GM12878 (cell line): ENCODE measurements at regions not wholly inside any gene's neighbourhood (a gene's known extent, or its start where the extent isn't known, plus 50 kb on each side); places are given as distances from the start of the nearest gene placed in this dataset.
A peak's percentile ranks its signal among the peaks of the same experiment; 100 is the strongest.

Experiments
- ATAC-seq: fragments of 200-7000 bp; cut with Tn5 transposase; 3 replicates; pipeline ENCODE4 v1.9.1; 2020; ENCODE audit warnings: mild to moderate bottlenecking, moderate library complexity
- BruUV-seq: library from RNA; stranded (reverse); fragments of 400-500 nt; replicated peaks from 2 replicates; lab custom pipeline; 2021; lab: Mats Ljungman, UMichigan
- CTCF ChIA-PET: fragments of 300-600 bp; sonication (Branson Sonifier 250); formaldehyde crosslinking; extraction: SDS; loops from one replicate; lab custom pipeline; 2021; ENCODE audit warnings: inconsistent platforms; lab: Yijun Ruan, JAX
- POLR2A ChIA-PET: fragments of 350-600 bp; formaldehyde crosslinking; extraction: SDS; loops from one replicate; lab custom pipeline; 2021; ENCODE audit warnings: inconsistent platforms; lab: Charles Lee
- RAD21 ChIA-PET: fragments of 300-600 bp; sonication (Branson Sonifier 250); formaldehyde crosslinking; loops from one replicate; lab custom pipeline; 2023; ENCODE audit warnings: antibody characterized with exemption; ENCODE audit not compliant: unreplicated experiment; lab: Charles Lee
- SMC1A ChIA-PET: fragments of 300-600 bp; sonication (Branson Sonifier 250); formaldehyde crosslinking; loops from one replicate; lab custom pipeline; 2023; ENCODE audit not compliant: unreplicated experiment, uncharacterized antibody; lab: Charles Lee
- DNase-seq: peaks from one replicate; pipeline ENCODE4 v3.0.0-alpha.2; 2011; ENCODE audit warnings: low read depth, low spot score
- FAIRE-seq: peaks from 3 replicates; lab custom pipeline; 2011; peaks lifted over from hg19 to GRCh38; lab: Jason Lieb, UNC
- H2AFZ ChIP-seq: 2 replicates; pipeline ENCODE4 v1.6.0; 2011; ENCODE audit warnings: low read depth, low read length, control low read depth; ENCODE audit not compliant: control insufficient read depth
- H3K27ac ChIP-seq: 2 replicates; pipeline ENCODE4 v1.5.1; 2011; ENCODE audit warnings: control low read depth; ENCODE audit not compliant: control insufficient read depth, insufficient read depth
- H3K27me3 ChIP-seq, 2 experiments: replicated peaks in 1 of 2; 2 replicates each; pipeline versions ENCODE4 v1.6.0 to v1.6.1; 2011; ENCODE audit warnings: low read length in 1 of 2; ENCODE audit not compliant: control insufficient read depth in 2 of 2, insufficient read depth in 2 of 2
- H3K36me3 ChIP-seq, 2 experiments: 2 replicates each; pipeline ENCODE4 v1.5.1; 2011; ENCODE audit warnings: low read length in 1 of 2; ENCODE audit not compliant: control insufficient read depth in 2 of 2, insufficient read depth in 2 of 2
- H3K4me1 ChIP-seq: 2 replicates; pipeline ENCODE4 v1.6.1; 2011; ENCODE audit warnings: mild to moderate bottlenecking, low read length, moderate library complexity, mixed read lengths; ENCODE audit not compliant: control insufficient read depth, insufficient read depth
- H3K4me2 ChIP-seq: 2 replicates; pipeline ENCODE4 v1.6.0; 2011; ENCODE audit warnings: control low read depth; ENCODE audit not compliant: control insufficient read depth, insufficient read depth
- H3K4me3 ChIP-seq: fragments of 200-600 bp; sonication (generic); 2 replicates; pipeline ENCODE4 v1.5.1; 2016
- H3K79me2 ChIP-seq: 2 replicates; pipeline ENCODE4 v1.6.0; 2011; ENCODE audit warnings: low read length; ENCODE audit not compliant: control insufficient read depth, insufficient read depth
- H3K9ac ChIP-seq: 2 replicates; pipeline ENCODE4 v1.8.0; 2011; ENCODE audit warnings: low read length, control low read depth, mixed read lengths; ENCODE audit not compliant: control insufficient read depth, insufficient read depth
- H3K9me3 ChIP-seq: replicated peaks from 3 replicates; pipeline ENCODE4 v1.5.1; 2011; ENCODE audit warnings: mild to moderate bottlenecking, low read length; ENCODE audit not compliant: control insufficient read depth, insufficient read depth
- H4K20me1 ChIP-seq: 2 replicates; pipeline ENCODE4 v1.6.0; 2011; ENCODE audit not compliant: control insufficient read depth, insufficient read depth
- KAT2A ChIP-seq: conservative IDR thresholded peaks from 2 replicates; pipeline ENCODE4 v1.6.1; 2011; ENCODE audit warnings: low read depth, low read length; ENCODE audit not compliant: control insufficient read depth
- MEF2B ChIP-seq: fragments of 450-650 bp; IDR thresholded peaks from 2 replicates; pipeline ENCODE4 v1.6.1; 2018; ENCODE audit warnings: mild to moderate bottlenecking, moderate library complexity; ENCODE audit not compliant: partially characterized antibody, poor library complexity, severe bottlenecking
- RFX5 ChIP-seq: IDR thresholded peaks from 2 replicates; pipeline ENCODE4 v1.6.1; 2011; ENCODE audit warnings: low read depth, low read length, improper control_type of control experiment
- WGBS: methylation state at CpG from one replicate; pipeline ENCODE4 v1.1.6; 2016; ENCODE audit warnings: low lambda C conversion rate; ENCODE audit not compliant: insufficient replicate concordance, insufficient coverage; ENCODE audit errors: missing lambda C conversion rate; 5-methylcytosine and 5-hydroxymethylcytosine counted together
- in situ Hi-C: fragments of 300-500 bp; cut with MboI; formaldehyde crosslinking; loops from 9 replicates; pipeline ENCODE4 v1.14.3; 2018; ENCODE audit warnings: mixed read lengths
- intact Hi-C: fragments of 100-400 bp; cut with micrococcal nuclease; formaldehyde crosslinking; loops from one replicate; pipeline ENCODE4 v1.14.2; 2022; ENCODE audit not compliant: unreplicated experiment

DNA sequence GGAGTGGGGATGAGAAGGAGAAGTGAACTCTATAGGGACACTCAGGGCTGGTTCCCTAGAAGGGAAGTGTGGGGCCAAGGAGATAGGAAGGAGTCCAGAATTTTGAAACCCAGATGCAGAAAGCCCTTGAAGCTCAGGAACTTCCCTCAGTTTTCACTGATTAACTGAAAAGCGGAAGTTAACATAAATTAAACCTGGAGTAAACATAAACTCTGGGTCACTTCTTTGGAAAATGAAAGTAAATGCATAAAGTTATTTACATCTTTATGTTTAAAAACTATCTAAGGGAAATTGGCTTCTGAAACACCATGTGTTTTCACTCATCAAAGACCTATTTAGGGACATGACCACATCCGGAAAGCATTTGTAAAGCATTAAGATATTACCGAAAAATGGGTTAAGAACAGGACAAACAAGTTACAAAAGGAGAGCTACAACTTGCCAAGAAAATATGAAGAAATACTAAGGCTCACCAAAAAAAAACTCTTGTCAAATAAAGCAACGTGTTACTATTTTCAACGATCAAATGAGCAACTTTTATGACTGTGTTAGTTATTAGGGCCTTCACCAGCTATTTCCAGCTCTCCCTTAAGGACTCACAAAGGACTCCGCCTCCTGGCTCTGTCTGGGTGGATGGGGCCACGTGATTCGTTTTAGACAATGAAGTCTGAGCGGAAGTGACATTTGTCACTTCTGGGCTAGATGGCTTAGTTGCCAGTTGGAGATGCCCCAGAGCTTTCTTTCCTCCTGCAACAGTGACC lies 439.1 kb upstream of the ZNF507 start:
- CTCF ChIA-PET: no interaction called here
- H3K4me1 ChIP-seq: no peaks in the 10 kb centered on the region
- no peak overlapping the region for H3K4me2 ChIP-seq
- H3K9me3 ChIP-seq: no peaks in the 10 kb centered on the region; the same call in 2 of the 3 replicates
- 18% methylated on average over 9 of the region's 9 CpGs for WGBS
- FAIRE-seq (no peak), ATAC-seq (no peak), DNase-seq (no peak)
- intact Hi-C loops: no loop called here
- POLR2A ChIA-PET: no interaction called here
- H3K79me2 ChIP-seq: no peaks in the 10 kb centered on the region
- no peak overlapping the region for H2AFZ ChIP-seq
- H3K36me3 ChIP-seq: no peaks in the 10 kb centered on the region
- RAD21 ChIA-PET: no interaction called here
- no peak overlapping the region; the same call in 1 of the 2 replicates for H3K4me3 ChIP-seq
- TF ChIP-seq KAT2A (no peak), MEF2B (peak; percentile 24)
- H3K27me3 ChIP-seq: no peaks in the 10 kb centered on the region
- in situ Hi-C loops: no loop called here
- SMC1A ChIA-PET: interaction anchor here (0.7 kb wide), 1 partner anchor 400 kb away, joined by 3 read pairs; no protein-coding TSS in a partner anchor
- H3K9ac ChIP-seq: no peak overlapping the region
- no TSS peak for BruUV-seq
- no peaks in the 10 kb centered on the region for H4K20me1 ChIP-seq
- H3K27ac ChIP-seq: no peak overlapping the region

DNA sequence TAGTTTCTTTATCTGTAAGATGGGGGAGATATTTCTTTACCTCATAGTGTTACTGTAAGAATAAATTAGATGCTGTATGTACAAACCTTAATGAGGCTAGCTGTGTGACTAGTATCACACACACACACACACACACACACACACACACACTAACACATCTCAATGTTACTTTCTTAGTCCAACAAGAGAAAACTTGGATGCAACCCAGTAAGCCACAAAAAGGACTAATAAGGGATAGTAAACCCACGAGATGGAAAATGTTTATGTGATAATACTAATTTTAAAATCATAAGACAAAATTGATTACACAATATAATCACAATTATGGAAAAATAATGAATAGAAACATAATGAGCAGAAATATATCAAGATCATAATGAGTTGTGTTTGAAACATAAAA lies 437.7 kb upstream of the ZNF507 start:
- intact Hi-C loops: no loop called here

More for the DNA sequence above, 437.7 kb upstream of the ZNF507 start:
- DNase-seq (no peak), FAIRE-seq (no peak), ATAC-seq (no peak)
- ChIA-PET CTCF (no interaction called here), RAD21 (no interaction called here), POLR2A (no interaction called here)
- Histone ChIP-seq H3K9ac (no peak overlapping the region), H3K4me3 (no peak overlapping the region), H4K20me1 (no peaks in the 10 kb centered on the region), H3K4me1 (no peaks in the 10 kb centered on the region), H2AFZ (no peak overlapping the region), H3K9me3 (no peaks in the 10 kb centered on the region; the same call in 2 of the 3 replicates), H3K27me3 (no peaks in the 10 kb centered on the region), H3K79me2 (no peaks in the 10 kb centered on the region), H3K36me3 (no peaks in the 10 kb centered on the region), H3K27ac (no peak overlapping the region)
- in situ Hi-C loops: no loop called here
- no TSS peak for BruUV-seq
- WGBS: 0% methylated on average over 1 of the region's 1 CpG
- no peak for TF ChIP-seq RFX5
- TF ChIP-seq, all 136 proteins: peak for 0
- SMC1A ChIA-PET: no interaction called here
- no peak overlapping the region for H3K4me2 ChIP-seq
